ENCODE measurements at regions not wholly inside any gene's neighbourhood (a gene's known extent, or its start where the extent isn't known, plus 50 kb on each side); places are given as distances from the start of the nearest gene placed in this dataset.

GRCh38 chr3:95670765-95671164, 1143.6 kb upstream of the EPHA6 start:
- no peak for TF ChIP-seq CTCF (IDR thresholded peaks at IDR 0.05)
- Histone ChIP-seq H3K27ac (no peak overlapping the region), H3K4me3 (no peak overlapping the region)
- DNase-seq (ENCODE audit: low spot score) = no peak

DNA sequence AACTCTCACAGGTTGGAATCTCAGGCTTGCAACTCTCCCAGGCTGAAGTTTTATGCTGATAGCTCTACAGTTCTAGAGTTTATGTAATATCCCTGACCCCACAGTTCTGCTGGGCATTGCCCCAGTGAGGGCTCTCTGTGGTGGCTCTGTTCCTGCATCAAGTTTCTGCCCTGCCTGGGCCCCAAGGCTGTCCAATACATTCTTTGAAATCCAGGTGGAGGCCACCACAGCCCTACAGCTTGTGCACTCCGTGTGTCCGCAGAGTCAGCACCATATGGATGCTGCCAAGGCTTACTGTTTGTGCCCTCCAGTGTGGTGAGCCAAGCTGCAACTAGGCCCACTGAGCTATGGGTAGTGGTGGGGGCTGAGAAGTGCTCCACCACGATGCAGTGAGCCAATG, 1141.2 kb upstream of the EPHA6 start:
- no peak overlapping the region for H3K4me3 ChIP-seq
- TF ChIP-seq CTCF (IDR thresholded peaks at IDR 0.05) = no peak
- H3K27ac ChIP-seq = no peak overlapping the region
- no peak for DNase-seq (ENCODE audit: low spot score)

DNA sequence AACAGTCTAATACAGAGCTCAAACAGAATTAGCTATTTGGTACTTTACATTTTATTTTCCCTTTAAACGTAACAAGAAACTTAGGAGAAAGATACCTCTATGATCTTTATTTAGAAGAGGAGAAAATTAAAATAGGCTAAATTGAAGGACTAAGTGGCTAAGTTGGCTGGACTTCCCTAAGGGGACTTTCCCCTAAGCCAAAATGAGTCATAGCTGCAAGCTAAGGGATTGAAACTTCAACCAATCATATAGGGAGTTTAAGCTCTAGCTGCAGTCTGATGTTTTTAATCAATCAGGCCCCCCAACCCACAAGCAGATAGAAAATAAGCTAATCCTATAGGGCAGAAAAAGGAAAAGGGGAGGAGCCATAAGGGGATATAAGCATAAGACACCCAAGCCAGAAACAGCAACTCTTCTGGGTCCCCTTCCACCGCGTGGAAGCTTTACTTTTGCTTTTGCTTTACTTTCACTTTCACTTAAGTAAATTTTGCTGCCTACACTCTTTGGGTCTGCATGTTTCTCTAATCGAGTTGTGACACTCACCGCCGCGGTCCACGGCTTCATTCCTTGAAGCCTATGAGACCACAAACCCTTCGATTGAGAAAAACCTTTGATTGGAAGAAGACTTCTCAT, 1108.5 kb upstream of the EPHA6 start:
- TF ChIP-seq CTCF (IDR thresholded peaks at IDR 0.05) = no peak
- Histone ChIP-seq H3K27ac (no peak overlapping the region), H3K4me3 (peak overlapping the region; percentile 30)
- no peak for DNase-seq (ENCODE audit: low spot score)

DNA sequence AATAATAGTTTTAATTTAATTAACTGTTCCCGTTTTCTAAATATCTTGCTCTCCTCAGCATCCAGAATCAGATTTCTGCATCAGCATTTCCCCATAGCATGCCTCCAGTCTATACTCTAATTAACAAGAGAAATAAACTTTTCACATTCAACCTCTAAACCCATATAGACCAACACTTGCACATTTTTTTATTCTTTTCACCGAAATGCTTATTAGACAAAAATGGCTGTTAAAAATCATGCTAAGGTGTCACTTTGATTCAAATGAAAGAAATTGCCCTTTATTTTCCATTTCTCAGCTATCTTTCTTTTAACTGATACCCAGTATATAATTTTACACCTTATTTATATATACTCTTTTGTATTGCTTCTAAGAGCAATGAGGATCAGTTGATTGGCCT, 1107.1 kb upstream of the EPHA6 start:
- Histone ChIP-seq H3K4me3 (no peak overlapping the region), H3K27ac (no peak overlapping the region)
- DNase-seq (ENCODE audit: low spot score) = no peak
- no peak for TF ChIP-seq CTCF (IDR thresholded peaks at IDR 0.05)

GRCh38 chr3:95710684-95711083, 1103.7 kb upstream of the EPHA6 start:
- Histone ChIP-seq H3K27ac (no peak overlapping the region), H3K4me3 (no peak overlapping the region)
- no peak for TF ChIP-seq CTCF (IDR thresholded peaks at IDR 0.05)
- DNase-seq (ENCODE audit: low spot score) = no peak

DNA sequence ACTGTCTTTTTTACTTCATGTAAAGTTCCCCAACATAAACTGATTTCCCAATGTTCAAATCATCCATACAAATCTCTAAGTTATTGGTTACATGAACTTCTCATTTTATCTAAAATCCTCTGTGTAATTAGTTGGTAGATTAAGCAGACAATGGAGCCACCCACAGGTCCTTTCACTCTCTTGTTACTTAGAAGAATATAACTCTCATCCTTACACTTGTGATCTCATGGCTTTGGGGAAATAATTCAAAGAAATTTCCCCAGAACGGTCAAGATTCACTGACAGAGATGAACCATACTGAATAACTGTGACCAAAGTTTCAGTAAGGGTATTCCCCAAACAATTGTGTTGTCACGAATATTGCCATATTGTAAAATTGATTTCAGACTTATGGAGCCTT, 1102.6 kb upstream of the EPHA6 start:
- no peak for TF ChIP-seq CTCF (IDR thresholded peaks at IDR 0.05)

GRCh38 chr3:95715128-95715527, 1099.3 kb upstream of the EPHA6 start:
- no peak for DNase-seq (ENCODE audit: low spot score)
- Histone ChIP-seq H3K4me3 (no peak overlapping the region), H3K27ac (no peak overlapping the region)
- no peak for TF ChIP-seq CTCF (IDR thresholded peaks at IDR 0.05)

More for the DNA sequence above, 1102.6 kb upstream of the EPHA6 start:
- Histone ChIP-seq H3K27ac (no peak overlapping the region), H3K4me3 (no peak overlapping the region)
- DNase-seq (ENCODE audit: low spot score) = no peak

Data from coronary artery (tissue), 2 donors.